CD1c-positive myeloid dendritic cell (primary cell): ENCODE measurements at regions not wholly inside any gene's neighbourhood (a gene's known extent, or its start where the extent isn't known, plus 50 kb on each side); places are given as distances from the start of the nearest gene placed in this dataset.

Source experiments
- DNase-seq: peaks from one replicate; pipeline ENCODE4 v3.0.0-alpha.2; 2016; ENCODE audit errors: extremely low spot score

GRCh38 chr13:57784633-57785032 lies 153.1 kb downstream of the PCDH17 start:
- DNase-seq: no peak

DNA sequence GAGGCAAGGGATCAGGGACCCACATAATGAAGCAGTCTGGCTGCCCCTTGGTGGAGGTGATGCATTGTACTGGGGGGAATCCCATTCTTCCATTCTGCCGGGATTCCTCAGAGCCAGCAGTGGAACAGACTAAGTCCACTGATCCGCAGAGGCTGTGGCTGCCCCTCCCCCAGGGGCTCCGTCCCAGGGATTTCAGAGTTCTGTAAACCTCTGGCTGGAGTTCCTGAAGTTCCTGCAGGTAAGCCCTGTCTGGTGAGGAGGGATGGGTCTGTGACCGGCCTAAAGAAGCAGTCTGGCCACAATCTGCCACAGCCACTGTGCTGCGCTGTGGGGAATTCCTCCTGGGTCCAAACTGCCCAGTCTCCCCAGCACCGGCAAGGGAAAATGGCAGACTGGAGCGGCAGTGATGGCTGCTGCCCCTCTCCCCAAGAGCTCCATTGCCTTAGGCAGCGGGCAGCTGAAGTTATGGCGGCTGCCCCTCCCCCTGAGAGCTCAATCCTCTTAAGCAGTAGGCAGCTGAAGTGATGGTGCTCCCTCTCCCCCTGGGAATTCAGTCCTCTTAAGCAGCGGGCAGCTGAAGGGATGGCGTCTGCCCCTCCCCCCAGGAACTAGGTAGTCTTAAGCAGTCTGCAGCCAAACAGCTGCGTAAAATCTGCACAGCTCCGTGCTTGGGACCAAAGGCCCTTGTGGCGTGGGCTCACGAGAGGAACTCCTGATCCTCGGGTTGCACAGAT lies 155.7 kb downstream of the PCDH17 start:
- DNase-seq: no peak

GRCh38 chr13:57799624-57800023 lies 168.1 kb downstream of the PCDH17 start:
- no peak for DNase-seq

DNA sequence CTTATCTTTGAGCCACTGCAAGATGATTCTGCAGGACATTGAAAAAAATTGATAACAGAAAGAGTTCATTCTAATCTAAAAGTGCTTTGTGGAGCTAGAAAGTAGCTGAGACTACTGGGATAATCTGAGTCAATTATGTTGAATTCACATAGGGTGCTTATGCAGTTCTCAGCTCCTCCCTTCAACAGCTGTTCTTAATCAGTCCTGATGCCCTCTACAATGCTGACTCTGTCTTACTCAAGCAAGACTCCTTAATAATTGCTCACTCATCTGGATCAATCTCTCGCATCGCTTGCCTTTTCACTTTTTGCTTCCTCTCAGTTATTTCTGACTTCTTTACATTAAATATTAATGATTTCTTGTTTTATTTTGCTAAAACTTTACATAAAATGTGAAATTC lies 182.1 kb downstream of the PCDH17 start:
- DNase-seq: no peak

GRCh38 chr13:57815600-57815999 lies 184.1 kb downstream of the PCDH17 start:
- DNase-seq: no peak

- DNase-seq: no peak
Observed at GRCh38 chr13:57820924-57821323, 189.4 kb downstream of the PCDH17 start.

DNA sequence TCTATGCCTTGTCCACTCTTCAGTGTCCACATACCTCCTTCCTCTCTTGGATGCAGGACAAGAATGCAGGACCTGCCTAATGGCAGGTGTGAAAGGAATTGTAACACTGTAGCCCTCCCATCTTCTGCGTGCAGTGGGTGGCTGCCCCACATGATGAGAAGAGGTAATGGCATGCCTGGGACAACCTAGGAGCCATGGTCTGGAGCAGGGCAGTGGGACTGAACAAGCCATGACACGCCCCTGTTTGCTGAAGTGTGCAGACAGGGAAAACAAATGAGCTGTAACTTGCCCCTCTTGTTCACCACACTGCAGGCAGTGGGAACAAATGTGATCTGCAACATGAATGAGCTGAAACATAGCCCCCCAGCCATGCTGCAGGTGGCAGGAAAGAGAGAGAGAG lies 192.2 kb downstream of the PCDH17 start:
- DNase-seq: no peak

GRCh38 chr13:57824121-57824520 lies 192.6 kb downstream of the PCDH17 start:
- no peak for DNase-seq

DNA sequence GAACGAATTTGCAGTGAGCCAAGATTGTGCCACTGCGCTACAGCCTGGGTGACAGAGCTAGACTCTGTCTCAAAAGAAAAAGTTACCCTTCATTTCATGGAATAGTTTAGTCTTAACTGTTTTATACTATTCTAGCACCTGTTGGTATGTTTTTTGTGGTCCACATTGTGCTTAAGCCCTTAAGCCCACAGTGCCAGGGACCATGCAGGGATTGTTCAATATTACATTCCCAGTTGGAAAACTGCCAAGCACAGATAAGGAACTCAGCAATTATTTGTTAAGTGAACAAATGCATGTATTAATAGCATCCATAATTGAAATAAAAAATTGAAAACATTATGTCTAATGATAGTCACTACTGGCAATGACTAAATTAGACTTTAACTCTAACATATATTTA lies 193.5 kb downstream of the PCDH17 start:
- DNase-seq: no peak

DNA sequence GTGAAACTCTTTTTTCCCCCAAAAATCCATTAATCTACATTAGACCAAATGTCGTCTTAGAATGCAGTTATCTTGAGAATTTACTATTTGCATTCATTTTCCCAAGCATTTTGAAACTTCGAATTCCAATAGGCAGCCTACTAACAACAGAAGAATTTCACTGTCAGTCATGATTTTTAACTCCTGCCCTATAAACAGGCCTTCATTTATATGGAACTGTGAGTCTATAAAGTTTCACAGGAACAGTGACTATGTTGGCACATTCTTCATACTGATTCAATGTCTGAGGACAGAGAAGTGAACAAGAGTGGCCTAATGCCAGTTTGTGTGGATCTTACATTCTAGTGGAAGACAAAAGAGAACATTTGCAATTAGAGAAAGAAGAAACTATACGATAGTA lies 198.0 kb downstream of the PCDH17 start:
- DNase-seq: no peak

- no peak for DNase-seq
Observed at GRCh38 chr13:57832187-57832586, 200.6 kb downstream of the PCDH17 start.

DNA sequence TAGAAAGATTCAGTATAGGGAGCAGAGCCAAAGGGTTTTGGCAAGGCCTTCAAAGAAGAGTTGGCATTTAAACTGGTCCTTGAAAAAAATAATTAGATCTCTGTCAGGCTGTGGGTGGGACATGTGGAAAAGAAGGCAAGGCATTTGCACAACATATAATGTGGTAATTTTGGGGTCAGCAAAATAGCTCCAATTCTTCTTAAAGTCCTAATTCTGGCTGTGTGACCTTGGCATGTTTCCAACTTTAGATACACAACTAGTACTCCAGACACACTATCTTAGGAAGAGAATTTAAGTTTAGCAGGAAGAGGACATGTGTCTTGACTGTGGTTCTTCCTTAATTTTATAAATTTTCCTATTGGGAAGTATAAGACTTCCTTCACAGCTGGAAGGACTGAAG lies 206.3 kb downstream of the PCDH17 start:
- no peak for DNase-seq

DNA sequence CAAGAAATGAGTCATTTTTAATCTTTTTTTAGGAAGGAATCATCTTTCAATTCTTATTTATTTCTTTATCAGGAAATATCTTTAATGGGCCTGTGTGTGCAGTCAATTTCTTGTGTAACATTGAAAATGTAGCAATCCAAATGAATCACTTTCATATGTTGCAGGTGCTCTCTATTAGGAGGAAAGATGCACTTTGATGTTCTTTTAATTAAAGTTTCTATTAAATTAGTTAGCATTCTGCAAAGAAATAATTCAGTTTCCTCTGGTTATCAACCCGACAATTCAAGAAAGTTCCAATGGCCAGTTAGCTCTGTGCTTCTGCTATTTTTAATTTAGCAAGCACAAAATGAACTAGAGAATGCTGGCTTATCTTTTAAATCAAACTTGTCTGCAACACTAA lies 212.0 kb downstream of the PCDH17 start:
- no peak for DNase-seq

DNA sequence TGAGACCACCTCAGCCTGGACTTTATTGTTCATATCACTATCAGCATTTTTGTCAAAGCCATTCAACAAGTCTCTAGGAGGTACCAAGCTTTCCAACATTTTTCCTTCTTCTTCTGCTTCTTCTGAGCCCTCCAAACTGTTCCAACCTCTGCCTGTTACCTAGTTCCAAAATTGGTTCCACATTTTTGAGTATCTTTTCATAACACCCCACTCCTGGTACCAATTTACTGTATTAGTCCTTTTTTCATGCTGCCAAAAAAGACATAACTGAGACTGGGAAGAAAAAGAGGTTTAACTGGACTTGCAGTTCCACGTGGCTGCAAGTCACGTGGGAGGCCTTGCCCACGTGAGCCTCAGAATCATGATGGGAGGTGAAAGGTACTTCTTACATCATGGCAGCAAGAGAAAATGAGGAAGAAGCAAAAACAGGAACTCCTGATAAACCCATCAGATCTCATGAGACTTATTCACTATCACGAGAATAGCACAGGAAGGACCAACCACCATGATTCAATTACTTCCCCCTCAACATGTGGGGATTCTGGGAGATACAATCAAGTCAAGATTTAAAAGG lies 215.1 kb downstream of the PCDH17 start:
- DNase-seq: no peak

DNA sequence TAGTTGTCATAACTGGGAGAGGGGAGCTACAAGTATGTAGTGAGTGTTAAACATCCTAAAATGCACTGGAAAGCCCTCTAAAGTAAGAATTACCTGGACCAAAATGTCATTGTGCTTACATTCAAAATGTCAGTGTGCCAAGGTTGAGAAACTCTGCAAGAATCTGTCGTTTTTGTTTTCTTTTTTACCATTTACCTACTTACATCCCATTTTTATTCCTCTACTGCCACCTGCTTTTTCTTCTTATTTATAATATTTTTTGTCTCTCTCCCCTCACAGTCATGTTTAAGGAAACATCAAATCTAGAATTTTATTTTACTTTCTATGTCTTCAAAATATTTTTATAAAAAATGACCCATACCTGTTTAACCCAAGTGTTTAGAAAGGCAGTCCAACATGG lies 226.4 kb downstream of the PCDH17 start:
- DNase-seq: no peak

- no peak for DNase-seq
Observed at GRCh38 chr13:57858376-57858775, 226.8 kb downstream of the PCDH17 start.

- DNase-seq: no peak
Observed at GRCh38 chr13:57862879-57863278, 231.3 kb downstream of the PCDH17 start.

- no peak for DNase-seq
Observed at GRCh38 chr13:57865600-57866294, 234.2 kb downstream of the PCDH17 start.

DNA sequence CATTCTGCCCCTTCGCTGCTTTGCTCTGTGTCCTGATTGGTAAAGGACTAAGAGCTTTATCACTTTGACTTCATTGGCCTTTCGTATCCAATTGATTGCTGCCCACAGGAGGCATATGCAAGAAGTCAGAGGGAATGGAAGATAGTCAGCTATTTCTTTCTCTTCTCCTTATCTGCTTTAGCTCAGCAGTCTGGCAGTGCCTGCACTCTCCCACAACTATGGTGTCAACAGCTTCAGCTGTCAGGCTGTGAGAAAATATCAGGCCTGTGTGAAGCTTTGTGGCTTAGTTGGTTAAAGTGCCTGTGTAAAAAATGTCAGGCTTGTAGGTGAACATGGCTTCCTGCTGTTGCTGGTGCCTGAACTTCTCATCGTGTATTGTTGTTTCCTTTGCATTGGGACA lies 243.0 kb downstream of the PCDH17 start:
- no peak for DNase-seq

DNA sequence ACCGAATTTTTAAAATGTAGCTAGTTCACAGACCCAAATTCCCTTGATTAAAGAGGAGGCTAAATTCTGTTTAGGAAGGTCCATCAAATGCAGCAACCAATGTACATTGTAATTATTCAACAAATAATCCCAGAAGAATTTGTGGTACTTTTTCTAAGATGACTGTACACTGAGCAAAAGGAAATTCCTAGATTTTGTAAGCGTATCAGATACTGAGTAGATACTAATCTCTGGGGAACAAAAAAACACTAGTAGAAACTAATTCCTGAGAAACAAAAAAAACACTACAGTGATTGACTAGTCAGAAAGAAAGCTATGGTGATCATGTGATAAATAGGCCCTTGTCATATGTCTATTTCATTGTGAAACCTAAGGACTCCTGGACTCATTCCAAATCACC lies 246.1 kb downstream of the PCDH17 start:
- DNase-seq: no peak

DNA sequence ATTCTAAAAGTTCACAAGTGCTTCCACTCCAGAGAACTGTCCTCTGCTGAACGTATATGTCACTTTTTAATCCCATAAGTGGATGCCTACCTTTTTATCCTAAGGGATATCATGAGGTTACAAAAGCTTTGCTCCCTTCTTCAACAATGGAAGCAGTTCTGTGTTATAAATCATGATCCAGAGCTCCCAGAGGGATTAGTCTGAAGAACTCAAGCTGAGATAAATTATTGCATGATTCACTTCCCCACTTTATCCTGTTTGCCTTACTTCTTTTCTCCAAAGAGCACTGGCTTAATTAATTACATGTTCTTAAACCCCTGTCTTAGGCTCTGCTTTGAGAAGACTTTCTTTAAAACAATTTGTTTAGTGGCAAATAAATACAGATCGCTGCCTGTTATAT lies 246.7 kb downstream of the PCDH17 start:
- DNase-seq: no peak

DNA sequence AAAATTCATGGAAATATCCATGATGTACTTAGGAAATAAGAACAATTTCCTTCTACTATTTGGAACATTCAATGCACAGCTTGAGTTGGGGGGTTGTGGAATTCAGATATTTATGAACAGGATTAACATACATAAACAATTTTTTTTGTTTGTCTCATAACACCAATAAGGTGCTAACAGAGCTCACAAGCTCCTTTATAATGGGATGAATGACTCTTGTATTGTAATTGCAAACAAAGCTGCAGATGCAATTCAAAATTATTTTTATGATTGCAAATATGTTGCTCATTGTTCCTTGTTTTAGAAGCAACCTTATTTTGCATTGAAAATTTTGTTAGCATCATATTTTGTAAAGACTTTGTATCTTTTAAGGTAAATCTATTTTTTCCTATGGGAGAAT lies 265.7 kb downstream of the PCDH17 start:
- DNase-seq: no peak

DNA sequence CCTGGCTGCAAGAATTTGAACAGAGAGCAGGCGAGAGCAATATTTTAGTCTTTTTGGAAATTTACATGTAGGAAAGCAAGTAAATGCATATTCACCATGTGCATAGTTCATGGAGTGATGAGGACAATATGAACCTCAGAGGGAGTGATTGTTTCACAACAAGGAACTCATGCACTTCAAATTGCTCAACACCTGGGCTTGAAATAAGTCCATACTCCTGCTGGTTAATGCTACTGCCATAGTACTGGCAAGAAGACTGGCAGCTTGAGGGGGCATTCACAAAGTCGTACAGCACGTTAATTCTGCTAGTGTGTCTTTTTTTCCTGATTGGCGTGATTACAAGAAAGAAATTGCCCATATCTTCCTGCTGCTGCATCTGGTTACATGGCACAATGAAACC lies 267.6 kb downstream of the PCDH17 start:
- DNase-seq: no peak
